Panc1 (cell line): ENCODE measurements at regions not wholly inside any gene's neighbourhood (a gene's known extent, or its start where the extent isn't known, plus 50 kb on each side); places are given as distances from the start of the nearest gene placed in this dataset.

ENCODE experiments used
- ATAC-seq: fragments of 200-7000 bp; cut with Tn5 transposase; 2 replicates; pipeline ENCODE4 v1.9.1; 2020; ENCODE audit warnings: mild to moderate bottlenecking, moderate library complexity
- BruUV-seq: library from RNA; stranded (reverse); fragments of 400-500 nt; replicated peaks from 2 replicates; lab custom pipeline; 2021; lab: Mats Ljungman, UMichigan
- CTCF ChIA-PET: fragments of 300-600 bp; sonication (Branson Sonifier 250); formaldehyde crosslinking; loops from one replicate; lab custom pipeline; 2022; ENCODE audit warnings: antibody characterized with exemption; lab: Charles Lee
- POLR2A ChIA-PET: fragments of 300-600 bp; sonication (Branson Sonifier 250); formaldehyde crosslinking; loops from one replicate; lab custom pipeline; 2022; ENCODE audit warnings: antibody characterized with exemption; lab: Charles Lee
- DNase-seq: peaks from one replicate; pipeline ENCODE4 v3.0.0-alpha.2; 2010; ENCODE audit warnings: low read depth, low spot score
- H3K27ac ChIP-seq: 2 replicates; pipeline ENCODE4 v1.5.1; 2011; ENCODE audit warnings: mild to moderate bottlenecking, low read length, inconsistent platforms
- H3K27me3 ChIP-seq: fragments of 200-500 bp; sonication (Bioruptor generic); 2 replicates; pipeline ENCODE4 v1.6.0; 2014; ENCODE audit warnings: low read length, inconsistent platforms; ENCODE audit not compliant: control insufficient read depth, insufficient read depth
- H3K36me3 ChIP-seq: fragments of 200-500 bp; sonication (Bioruptor generic); 2 replicates; pipeline ENCODE4 v1.5.1; 2014; ENCODE audit warnings: inconsistent platforms, mild to moderate bottlenecking, low read length, moderate library complexity; ENCODE audit not compliant: control insufficient read depth, insufficient read depth
- H3K4me1 ChIP-seq: 2 replicates; pipeline ENCODE4 v1.5.1; 2011; ENCODE audit warnings: inconsistent platforms, mild to moderate bottlenecking, low read length, moderate library complexity; ENCODE audit not compliant: control insufficient read depth, insufficient read depth
- H3K4me3 ChIP-seq, 2 experiments: 2 replicates each; pipeline ENCODE4 v1.5.1; 2011 to 2012; ENCODE audit warnings: low read depth in 2 of 2, low read length in 2 of 2, mild to moderate bottlenecking in 2 of 2, inconsistent platforms in 1 of 2, moderate library complexity in 1 of 2
- H3K9me3 ChIP-seq: fragments of 200-500 bp; sonication (Bioruptor generic); 2 replicates; pipeline ENCODE4 v1.5.1; 2014; ENCODE audit warnings: low read depth, mild to moderate bottlenecking, inconsistent platforms, low read length, moderate library complexity; ENCODE audit not compliant: control insufficient read depth, insufficient read depth
- POLR2AphosphoS5 ChIP-seq: IDR thresholded peaks from 2 replicates; pipeline ENCODE4 v1.6.1; 2012; ENCODE audit warnings: mild to moderate bottlenecking, low read depth, low read length, moderate library complexity
- SIN3A ChIP-seq: IDR thresholded peaks from 2 replicates; pipeline ENCODE4 v1.6.1; 2012; ENCODE audit warnings: low read depth, mild to moderate bottlenecking, low read length, moderate library complexity, borderline replicate concordance; ENCODE audit not compliant: insufficient read depth
- TCF7L2 ChIP-seq: IDR thresholded peaks from 2 replicates; pipeline ENCODE4 v1.6.1; 2011; ENCODE audit warnings: mild to moderate bottlenecking, low read depth, low read length, inconsistent platforms
- in situ Hi-C: cut with HindIII; loops from 2 replicates; pipeline ENCODE4 v1.10.0; 2016; ENCODE audit warnings: low sequenced_read_pairs, low pct_unique_long_range_greater_than_20kb
- intact Hi-C: fragments of 100-400 bp; cut with micrococcal nuclease; formaldehyde crosslinking; loops from one replicate; pipeline ENCODE4 v1.10.0; 2022; ENCODE audit not compliant: unreplicated experiment
- TF ChIP-seq, protein P1 (sequence below): fragments of 450-650 bp; IDR thresholded peaks from 2 replicates; pipeline ENCODE4 v1.5.1; 2017; ENCODE audit warnings: mild to moderate bottlenecking
- TF ChIP-seq, protein P2 (sequence below), 2 experiments: IDR thresholded peaks; 2 replicates each; pipeline ENCODE4 v1.6.1; 2011 to 2012; ENCODE audit warnings: low read depth in 2 of 2, control low read depth in 1 of 2, low read length in 1 of 2, mild to moderate bottlenecking in 1 of 2, moderate library complexity in 1 of 2; ENCODE audit not compliant: insufficient read depth in 1 of 2

DNA sequence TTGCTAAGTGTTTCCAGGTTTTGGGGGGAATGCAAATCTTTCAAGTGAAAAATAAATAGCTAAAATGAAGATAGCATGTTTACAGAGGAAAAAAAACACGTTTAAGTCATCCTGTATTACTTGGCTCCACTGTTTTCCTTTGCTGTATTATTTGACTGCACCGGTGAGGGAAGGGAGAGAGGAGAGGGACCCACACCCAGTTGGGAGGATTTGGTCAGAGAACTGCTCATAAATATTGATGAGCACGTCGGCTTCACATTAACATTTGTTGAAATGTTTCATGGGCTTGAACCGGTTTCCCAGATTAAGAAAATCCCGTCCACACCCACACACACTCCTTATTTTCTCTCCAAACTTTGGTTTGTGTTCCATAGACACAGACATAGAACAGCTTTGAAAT, 493.8 kb upstream of the MGMT start:
- ChIA-PET POLR2A (no interaction called here), CTCF (no interaction called here)
- Histone ChIP-seq H3K4me1 (no peaks in the 10 kb centered on the region), H3K27ac (no peak overlapping the region), H3K9me3 (no peaks in the 10 kb centered on the region), H3K4me3 (no peak overlapping the region), H3K36me3 (no peaks in the 10 kb centered on the region), H3K27me3 (peaks cover 6% of the 10 kb centered on the region)
- ATAC-seq (no peak), DNase-seq (no peak)
- intact Hi-C loops: no loop called here
- in situ Hi-C loops: no loop called here
- TF ChIP-seq, protein P1, sequence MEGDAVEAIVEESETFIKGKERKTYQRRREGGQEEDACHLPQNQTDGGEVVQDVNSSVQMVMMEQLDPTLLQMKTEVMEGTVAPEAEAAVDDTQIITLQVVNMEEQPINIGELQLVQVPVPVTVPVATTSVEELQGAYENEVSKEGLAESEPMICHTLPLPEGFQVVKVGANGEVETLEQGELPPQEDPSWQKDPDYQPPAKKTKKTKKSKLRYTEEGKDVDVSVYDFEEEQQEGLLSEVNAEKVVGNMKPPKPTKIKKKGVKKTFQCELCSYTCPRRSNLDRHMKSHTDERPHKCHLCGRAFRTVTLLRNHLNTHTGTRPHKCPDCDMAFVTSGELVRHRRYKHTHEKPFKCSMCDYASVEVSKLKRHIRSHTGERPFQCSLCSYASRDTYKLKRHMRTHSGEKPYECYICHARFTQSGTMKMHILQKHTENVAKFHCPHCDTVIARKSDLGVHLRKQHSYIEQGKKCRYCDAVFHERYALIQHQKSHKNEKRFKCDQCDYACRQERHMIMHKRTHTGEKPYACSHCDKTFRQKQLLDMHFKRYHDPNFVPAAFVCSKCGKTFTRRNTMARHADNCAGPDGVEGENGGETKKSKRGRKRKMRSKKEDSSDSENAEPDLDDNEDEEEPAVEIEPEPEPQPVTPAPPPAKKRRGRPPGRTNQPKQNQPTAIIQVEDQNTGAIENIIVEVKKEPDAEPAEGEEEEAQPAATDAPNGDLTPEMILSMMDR: no peak
- TF ChIP-seq SIN3A (no peak), TCF7L2 (no peak), POLR2AphosphoS5 (no peak)
- TF ChIP-seq, protein P2, sequence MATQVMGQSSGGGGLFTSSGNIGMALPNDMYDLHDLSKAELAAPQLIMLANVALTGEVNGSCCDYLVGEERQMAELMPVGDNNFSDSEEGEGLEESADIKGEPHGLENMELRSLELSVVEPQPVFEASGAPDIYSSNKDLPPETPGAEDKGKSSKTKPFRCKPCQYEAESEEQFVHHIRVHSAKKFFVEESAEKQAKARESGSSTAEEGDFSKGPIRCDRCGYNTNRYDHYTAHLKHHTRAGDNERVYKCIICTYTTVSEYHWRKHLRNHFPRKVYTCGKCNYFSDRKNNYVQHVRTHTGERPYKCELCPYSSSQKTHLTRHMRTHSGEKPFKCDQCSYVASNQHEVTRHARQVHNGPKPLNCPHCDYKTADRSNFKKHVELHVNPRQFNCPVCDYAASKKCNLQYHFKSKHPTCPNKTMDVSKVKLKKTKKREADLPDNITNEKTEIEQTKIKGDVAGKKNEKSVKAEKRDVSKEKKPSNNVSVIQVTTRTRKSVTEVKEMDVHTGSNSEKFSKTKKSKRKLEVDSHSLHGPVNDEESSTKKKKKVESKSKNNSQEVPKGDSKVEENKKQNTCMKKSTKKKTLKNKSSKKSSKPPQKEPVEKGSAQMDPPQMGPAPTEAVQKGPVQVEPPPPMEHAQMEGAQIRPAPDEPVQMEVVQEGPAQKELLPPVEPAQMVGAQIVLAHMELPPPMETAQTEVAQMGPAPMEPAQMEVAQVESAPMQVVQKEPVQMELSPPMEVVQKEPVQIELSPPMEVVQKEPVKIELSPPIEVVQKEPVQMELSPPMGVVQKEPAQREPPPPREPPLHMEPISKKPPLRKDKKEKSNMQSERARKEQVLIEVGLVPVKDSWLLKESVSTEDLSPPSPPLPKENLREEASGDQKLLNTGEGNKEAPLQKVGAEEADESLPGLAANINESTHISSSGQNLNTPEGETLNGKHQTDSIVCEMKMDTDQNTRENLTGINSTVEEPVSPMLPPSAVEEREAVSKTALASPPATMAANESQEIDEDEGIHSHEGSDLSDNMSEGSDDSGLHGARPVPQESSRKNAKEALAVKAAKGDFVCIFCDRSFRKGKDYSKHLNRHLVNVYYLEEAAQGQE (IDR thresholded peaks at IDR 0.05; ENCODE audit: insufficient read depth in 1 of 2, low read depth in 2 of 2, low read length in 1 of 2): no peak
- no TSS peak for BruUV-seq

DNA sequence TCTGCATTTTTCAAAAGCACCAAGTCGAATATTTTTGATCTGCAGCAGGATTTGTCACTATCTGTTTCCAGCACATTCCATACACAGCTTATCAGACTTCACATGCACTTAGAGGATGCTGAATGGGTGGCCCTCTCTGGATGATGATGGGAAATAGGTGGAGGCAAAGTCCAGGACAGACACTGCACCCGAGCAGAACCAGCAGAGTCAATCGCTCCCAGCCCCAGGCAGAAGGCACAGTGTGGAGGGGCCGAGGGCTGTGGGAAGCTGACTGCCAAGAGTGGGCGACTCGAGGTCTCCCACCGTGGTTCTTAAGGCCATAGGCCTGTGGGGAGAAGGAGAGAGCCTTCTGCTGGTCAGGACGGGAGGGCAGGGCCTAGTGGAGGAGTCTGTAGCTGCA, 490.2 kb upstream of the MGMT start:
- no peak overlapping the region for H3K4me3 ChIP-seq
- intact Hi-C loops (no loop called here), in situ Hi-C loops (no loop called here)
- no TSS peak for BruUV-seq
- no peaks in the 10 kb centered on the region; the same call in 1 of the 2 replicates for H3K27me3 ChIP-seq
- no peaks in the 10 kb centered on the region for H3K36me3 ChIP-seq
- CTCF ChIA-PET: no interaction called here
- no peak for TF ChIP-seq TCF7L2
- TF ChIP-seq, protein P1: no peak
- no peak for TF ChIP-seq POLR2AphosphoS5
- TF ChIP-seq SIN3A: no peak
- TF ChIP-seq, protein P2 (IDR thresholded peaks at IDR 0.05; ENCODE audit: insufficient read depth in 1 of 2, low read depth in 2 of 2, low read length in 1 of 2): no peak
- no peaks in the 10 kb centered on the region for H3K4me1 ChIP-seq
- DNase-seq: no peak
- H3K9me3 ChIP-seq: no peaks in the 10 kb centered on the region
- POLR2A ChIA-PET: no interaction called here
- no peak for ATAC-seq
- H3K27ac ChIP-seq: no peak overlapping the region
